H1 (cell line): ENCODE measurements at regions not wholly inside any gene's neighbourhood (a gene's known extent, or its start where the extent isn't known, plus 50 kb on each side); places are given as distances from the start of the nearest gene placed in this dataset.
A peak's percentile ranks its signal among the peaks of the same experiment; 100 is the strongest.

Experiments
- CTCF ChIA-PET: fragments of 300-600 bp; sonication (Branson Sonifier 250); formaldehyde crosslinking; loops from one replicate; lab custom pipeline; 2021; ENCODE audit not compliant: partially characterized antibody; lab: Charles Lee
- POLR2A ChIA-PET: fragments of 300-600 bp; sonication (Branson Sonifier 250); formaldehyde crosslinking; loops from one replicate; lab custom pipeline; 2021; ENCODE audit warnings: inconsistent platforms; ENCODE audit not compliant: partially characterized antibody; lab: Charles Lee
- DNase-seq, 2 experiments: peaks; one replicate each; pipeline versions ENCODE4 v3.0.0 to v3.0.0-alpha.2; 2010 to 2022; ENCODE audit warnings: low spot score in 2 of 2, low read depth in 1 of 2, mixed read lengths in 1 of 2
- FAIRE-seq: peaks from 2 replicates; lab custom pipeline; 2011; peaks lifted over from hg19 to GRCh38; lab: Jason Lieb, UNC
- H2AFZ ChIP-seq: 2 replicates; pipeline ENCODE4 v1.8.1; 2012; ENCODE audit warnings: low read length, inconsistent platforms
- H2AK5ac ChIP-seq: 2 replicates; pipeline ENCODE4 v1.6.1; 2013; ENCODE audit warnings: low read depth, low read length
- H2BK120ac ChIP-seq: replicated peaks from 2 replicates; pipeline ENCODE3; 2013; ENCODE audit warnings: low read depth, low read length, inconsistent platforms
- H2BK12ac ChIP-seq: 2 replicates; pipeline ENCODE4 v1.6.1; 2013; ENCODE audit warnings: low read depth, low read length
- H2BK15ac ChIP-seq: 2 replicates; pipeline ENCODE4 v1.6.1; 2013; ENCODE audit warnings: low read length
- H2BK20ac ChIP-seq: 2 replicates; pipeline ENCODE4 v1.6.1; 2013; ENCODE audit warnings: low read length
- H2BK5ac ChIP-seq: 2 replicates; pipeline ENCODE4 v1.6.1; 2013; ENCODE audit warnings: low read depth, low read length
- H3K14ac ChIP-seq: 2 replicates; pipeline ENCODE4 v1.6.1; 2013; ENCODE audit warnings: inconsistent platforms; ENCODE audit not compliant: insufficient read length
- H3K18ac ChIP-seq: 2 replicates; pipeline ENCODE4 v1.6.1; 2013; ENCODE audit warnings: low read length; ENCODE audit errors: extremely low read depth
- H3K23ac ChIP-seq: 2 replicates; pipeline ENCODE4 v1.6.1; 2013; ENCODE audit warnings: inconsistent platforms; ENCODE audit not compliant: insufficient read length
- H3K23me2 ChIP-seq: 2 replicates; pipeline ENCODE4 v1.6.1; 2013; ENCODE audit warnings: low read depth, low read length
- H3K27ac ChIP-seq: 2 replicates; pipeline ENCODE4 v1.6.1; 2011; ENCODE audit warnings: low read depth, low read length, inconsistent platforms
- H3K27me3 ChIP-seq, 4 experiments: replicated peaks in 1 of 4; 1 replicate in 1 of 4; 2 replicates in 3 of 4; pipeline versions ENCODE4 v1.6.1 to v1.8.1; 2011 to 2013; ENCODE audit warnings: low read length in 3 of 4, mild to moderate bottlenecking in 3 of 4, inconsistent platforms in 2 of 4, mixed read lengths in 2 of 4, moderate library complexity in 1 of 4; ENCODE audit not compliant: control insufficient read depth in 3 of 4, insufficient read depth in 3 of 4; ENCODE audit errors: extremely low read depth in 1 of 4
- H3K36me3 ChIP-seq, 4 experiments: 2 replicates each; pipeline versions ENCODE4 v1.6.1 to v1.8.1; 2011 to 2013; ENCODE audit warnings: mild to moderate bottlenecking in 4 of 4, low read length in 3 of 4, moderate library complexity in 2 of 4, control low read depth in 1 of 4, inconsistent platforms in 1 of 4; ENCODE audit not compliant: insufficient read depth in 4 of 4, control insufficient read depth in 2 of 4
- H3K4ac ChIP-seq: replicated peaks from 2 replicates; pipeline ENCODE3; 2013; ENCODE audit warnings: low read length, low read depth, mixed read lengths, inconsistent platforms; ENCODE audit not compliant: insufficient read length
- H3K4me1 ChIP-seq, 4 experiments: replicated peaks in 1 of 4; 1 replicate in 1 of 4; 2 replicates in 3 of 4; pipeline versions ENCODE4 v1.6.1 to v1.8.1; 2011 to 2013; ENCODE audit warnings: low read length in 3 of 4, inconsistent platforms in 2 of 4, mixed read lengths in 1 of 4; ENCODE audit not compliant: insufficient read depth in 4 of 4, control insufficient read depth in 3 of 4
- H3K4me2 ChIP-seq, 2 experiments: 2 replicates each; pipeline versions ENCODE4 v1.6.1 to v1.8.1; 2011 to 2013; ENCODE audit warnings: low read depth in 2 of 2, low read length in 2 of 2, control low read depth in 1 of 2, inconsistent platforms in 1 of 2, mild to moderate bottlenecking in 1 of 2; ENCODE audit not compliant: insufficient read depth in 1 of 2
- H3K4me3 ChIP-seq, 4 experiments: fragments of 200-600, 300-600 bp in 1 of 4; sonication (generic), shearing (Covaris generic), sonication (Bioruptor Twin) in 1 of 4; 2 replicates each; pipeline versions ENCODE4 v1.5.1 to v1.8.1; 2011 to 2016; ENCODE audit warnings: low read length in 4 of 4, low read depth in 3 of 4, control low read depth in 2 of 4, inconsistent platforms in 2 of 4, mild to moderate bottlenecking in 2 of 4, mixed read lengths in 1 of 4, moderate library complexity in 1 of 4; ENCODE audit not compliant: insufficient read depth in 2 of 4; ENCODE audit errors: extremely low read depth in 1 of 4
- H3K56ac ChIP-seq: replicated peaks from 2 replicates; pipeline ENCODE3; 2013; ENCODE audit warnings: low read depth, mild to moderate bottlenecking, mixed read lengths, low read length, inconsistent platforms; ENCODE audit not compliant: insufficient read length
- H3K79me1 ChIP-seq: 2 replicates; pipeline ENCODE4 v1.6.1; 2013; ENCODE audit warnings: low read depth, low read length, control low read depth
- H3K79me2 ChIP-seq, 2 experiments: 2 replicates each; pipeline versions ENCODE4 v1.6.1 to v1.8.1; 2012 to 2013; ENCODE audit warnings: low read length in 2 of 2, mild to moderate bottlenecking in 2 of 2, inconsistent platforms in 1 of 2; ENCODE audit not compliant: insufficient read depth in 2 of 2, control insufficient read depth in 1 of 2
- H3K9ac ChIP-seq, 4 experiments: replicated peaks in 1 of 4; 1 replicate in 1 of 4; 2 replicates in 3 of 4; pipeline versions ENCODE4 v1.6.1 to v1.8.1; 2011 to 2013; ENCODE audit warnings: low read depth in 3 of 4, low read length in 3 of 4, control low read depth in 2 of 4, mild to moderate bottlenecking in 2 of 4, moderate library complexity in 2 of 4, inconsistent platforms in 1 of 4; ENCODE audit errors: extremely low read depth in 1 of 4
- H3K9me3 ChIP-seq, 2 experiments: 2 replicates each; pipeline versions ENCODE4 v1.6.1 to v1.8.1; 2012 to 2013; ENCODE audit warnings: mild to moderate bottlenecking in 2 of 2, moderate library complexity in 2 of 2, control low read depth in 1 of 2, inconsistent platforms in 1 of 2, low read depth in 1 of 2, low read length in 1 of 2, mixed read lengths in 1 of 2; ENCODE audit not compliant: insufficient read depth in 2 of 2
- H4K20me1 ChIP-seq, 2 experiments: replicated peaks in 1 of 2; 2 replicates each; pipeline versions ENCODE3 to v1.8.1; 2011 to 2013; ENCODE audit warnings: inconsistent platforms in 2 of 2, low read length in 2 of 2, mild to moderate bottlenecking in 1 of 2; ENCODE audit not compliant: insufficient read depth in 2 of 2, control insufficient read depth in 1 of 2
- H4K5ac ChIP-seq: 2 replicates; pipeline ENCODE4 v1.6.1; 2013; ENCODE audit warnings: low read length, low read depth, mixed read lengths, inconsistent platforms; ENCODE audit not compliant: insufficient read length
- H4K8ac ChIP-seq: 2 replicates; pipeline ENCODE4 v1.8.0; 2013; ENCODE audit warnings: mild to moderate bottlenecking, moderate library complexity, low read length, inconsistent platforms; ENCODE audit not compliant: insufficient read depth; ENCODE audit errors: extremely low read depth
- H4K91ac ChIP-seq: replicated peaks from 2 replicates; pipeline ENCODE3; 2013; ENCODE audit warnings: low read length, mixed read lengths, inconsistent platforms; ENCODE audit not compliant: insufficient read length
- ASH2L ChIP-seq: fragments of 200-600, 300-600 bp; sonication (generic); IDR thresholded peaks from one replicate; pipeline ENCODE4 v1.7.1; 2017; ENCODE audit warnings: low read length
- CREB1 ChIP-seq: IDR thresholded peaks from 2 replicates; pipeline ENCODE4 v1.6.1; 2012; ENCODE audit warnings: inconsistent platforms
- CTBP2 ChIP-seq: IDR thresholded peaks from 2 replicates; pipeline ENCODE4 v1.7.0; 2011; ENCODE audit warnings: borderline replicate concordance, mild to moderate bottlenecking, moderate library complexity, mixed read lengths, low read length; ENCODE audit not compliant: insufficient read depth, insufficient read length
- FOSL1 ChIP-seq: IDR thresholded peaks from 2 replicates; pipeline ENCODE4 v1.6.1; 2011; ENCODE audit warnings: mild to moderate bottlenecking, low read depth, low read length, moderate library complexity; ENCODE audit not compliant: insufficient read depth
- GABPA ChIP-seq: IDR thresholded peaks from 2 replicates; pipeline ENCODE4 v1.6.1; 2011; ENCODE audit warnings: mild to moderate bottlenecking, low read length, moderate library complexity, borderline replicate concordance; ENCODE audit not compliant: insufficient read depth
- JUN ChIP-seq: IDR thresholded peaks from 2 replicates; pipeline ENCODE4 v1.6.1; 2011; ENCODE audit warnings: low read depth, mild to moderate bottlenecking, improper control_type of control experiment, low read length
- NANOG ChIP-seq: IDR thresholded peaks from 2 replicates; pipeline ENCODE4 v1.6.1; 2011; ENCODE audit warnings: low read length, low read depth, mild to moderate bottlenecking, inconsistent platforms; ENCODE audit not compliant: insufficient read depth, poor library complexity, severe bottlenecking
- RFX5 ChIP-seq: IDR thresholded peaks from 2 replicates; pipeline ENCODE4 v1.6.1; 2011; ENCODE audit warnings: low read depth, low read length, improper control_type of control experiment, borderline replicate concordance
- SP1 ChIP-seq: IDR thresholded peaks from 2 replicates; pipeline ENCODE4 v1.6.1; 2011; ENCODE audit warnings: low read depth, low read length
- SP4 ChIP-seq: IDR thresholded peaks from 2 replicates; pipeline ENCODE4 v1.6.1; 2012; ENCODE audit warnings: low read length, inconsistent platforms
- SRF ChIP-seq: IDR thresholded peaks from 2 replicates; pipeline ENCODE4 v1.6.1; 2011; ENCODE audit warnings: mild to moderate bottlenecking, low read depth, low read length, moderate library complexity
- USF2 ChIP-seq: IDR thresholded peaks from 2 replicates; pipeline ENCODE4 v1.6.1; 2011; ENCODE audit warnings: low read length, improper control_type of control experiment
- WGBS, 2 experiments: shearing (Covaris generic) in 1 of 2; methylation state at CpG; one replicate each; pipeline versions ENCODE4 v1.1.6 to v1.1.7; 2013 to 2015; ENCODE audit warnings: low lambda C conversion rate in 2 of 2, mixed read lengths in 2 of 2, inconsistent platforms in 1 of 2, low coverage in 1 of 2, missing lambda C conversion rate in 1 of 2; ENCODE audit not compliant: insufficient replicate concordance in 2 of 2, insufficient coverage in 1 of 2, insufficient read length in 1 of 2; ENCODE audit errors: extremely low coverage in 1 of 2, missing lambda C conversion rate in 1 of 2; 5-methylcytosine and 5-hydroxymethylcytosine counted together

DNA sequence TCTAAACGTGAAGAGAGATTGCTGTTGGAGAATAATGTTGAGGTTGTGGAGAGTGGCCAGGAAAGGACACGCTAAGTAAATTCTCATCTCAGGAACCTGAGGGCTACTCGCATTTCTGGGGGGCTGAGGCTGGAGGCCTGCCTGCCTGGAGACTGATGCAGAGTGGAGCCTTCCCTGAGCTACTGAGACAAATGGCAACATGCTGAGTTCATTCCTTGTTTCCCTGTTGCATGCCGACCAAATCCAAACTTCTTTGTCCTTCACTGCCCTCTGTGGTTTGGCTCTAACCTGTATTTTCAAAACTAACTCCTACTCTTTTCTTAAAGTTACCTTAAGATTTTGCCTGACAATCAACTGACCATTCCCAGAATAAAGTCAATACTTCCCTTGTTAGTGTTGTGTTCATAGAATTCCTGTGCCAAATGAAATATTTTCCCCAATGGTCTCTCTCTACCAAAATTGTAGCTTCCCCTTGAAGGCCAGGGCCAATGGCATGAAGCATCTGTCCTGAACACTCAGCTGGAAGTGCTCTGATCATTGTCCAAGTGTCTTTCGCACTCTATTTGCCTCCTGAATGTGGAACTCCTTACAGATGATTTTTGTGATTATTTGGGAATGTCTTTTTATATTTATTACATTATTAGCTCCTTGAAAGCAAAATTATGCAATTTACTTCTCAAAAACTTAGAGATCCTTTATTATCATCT is 1085.6 kb downstream of the SOCS6 start:
- Histone ChIP-seq H3K4me2 (no peak overlapping the region), H3K27ac (no peak overlapping the region), H3K4ac (no peak overlapping the region), H2BK12ac (no peak overlapping the region), H3K4me3 (no peak overlapping the region), H3K14ac (no peak overlapping the region), H3K4me1 (no peaks in the 10 kb centered on the region), H3K9me3 (peaks cover 60 to 68% of the 10 kb centered on the region in 2 experiments), H3K36me3 (no peaks in the 10 kb centered on the region), H4K91ac (no peak overlapping the region), H2BK20ac (no peak overlapping the region), H4K5ac (no peak overlapping the region), H2BK120ac (no peak overlapping the region), H4K8ac (no peak overlapping the region), H3K27me3 (no peaks in the 10 kb centered on the region; a peak in 1 of 7 replicates), H3K23ac (no peak overlapping the region), H4K20me1 (no peaks in the 10 kb centered on the region), H3K79me2 (no peaks in the 10 kb centered on the region), H3K56ac (no peak overlapping the region), H2AK5ac (no peak overlapping the region), H3K79me1 (no peaks in the 10 kb centered on the region), H3K23me2 (no peaks in the 10 kb centered on the region), H2AFZ (no peak overlapping the region), H3K18ac (no peak overlapping the region), H2BK15ac (no peak overlapping the region), H2BK5ac (no peak overlapping the region), H3K9ac (no peak overlapping the region)
- FAIRE-seq (no peak), DNase-seq (peak in 1 of 2 experiments; percentile 49)
- whole genome bisulfite sequencing, 2 experiments = 74% methylated on average over 5 of the region's 5 CpGs; no CpG with 5 or more reads in 1 of the 2 experiments
- ChIA-PET POLR2A (no interaction called here), CTCF (no interaction called here)
- TF ChIP-seq SP4 (no peak), NANOG (no peak), JUN (no peak), FOSL1 (no peak), RFX5 (no peak), ASH2L (no peak), CREB1 (no peak), SP1 (no peak), CTBP2 (no peak), USF2 (no peak), GABPA (no peak), SRF (no peak)
